ENCODE measurements at regions not wholly inside any gene's neighbourhood (a gene's known extent, or its start where the extent isn't known, plus 50 kb on each side); places are given as distances from the start of the nearest gene placed in this dataset.

- no peak for DNase-seq
Measured at GRCh38 chr17:79520167-79521165, 90.4 kb downstream of the RBFOX3 start.

- no peak for DNase-seq
Measured at GRCh38 chr17:79519601-79520000, 91.2 kb downstream of the RBFOX3 start.

- DNase-seq, result no peak
Measured at GRCh38 chr17:79518585-79519523, 92.0 kb downstream of the RBFOX3 start.

GRCh38 chr17:79517827-79518584 is 92.8 kb downstream of the RBFOX3 start:
- DNase-seq, result no peak

- DNase-seq, result no peak
Measured at GRCh38 chr17:79515646-79516571, 94.9 kb downstream of the RBFOX3 start.

GRCh38 chr17:79515110-79515509 is 95.7 kb downstream of the RBFOX3 start:
- no peak for DNase-seq

- DNase-seq, result no peak
Measured at GRCh38 chr17:79513820-79514535, 96.9 kb downstream of the RBFOX3 start.

GRCh38 chr17:79513206-79513605 is 97.6 kb downstream of the RBFOX3 start:
- no peak for DNase-seq

- DNase-seq, result no peak
Measured at GRCh38 chr17:79511471-79511870, 99.4 kb downstream of the RBFOX3 start.

- no peak for DNase-seq
Measured at GRCh38 chr17:79510071-79510470, 100.8 kb downstream of the RBFOX3 start.

GRCh38 chr17:79509490-79509889 is 101.4 kb downstream of the RBFOX3 start:
- no peak for DNase-seq

GRCh38 chr17:79509008-79509407 is 101.8 kb downstream of the RBFOX3 start:
- DNase-seq, result no peak

- DNase-seq, result no peak
Measured at GRCh38 chr17:79508291-79508716, 102.5 kb downstream of the RBFOX3 start.

GRCh38 chr17:79506955-79507354 is 103.9 kb downstream of the RBFOX3 start:
- DNase-seq, result no peak

- DNase-seq, result no peak
Measured at GRCh38 chr17:79506150-79506870, 104.5 kb downstream of the RBFOX3 start.

- no peak for DNase-seq
Measured at GRCh38 chr17:79505199-79505598, 105.7 kb downstream of the RBFOX3 start.

- DNase-seq, result no peak
Measured at GRCh38 chr17:79504181-79504605, 106.7 kb downstream of the RBFOX3 start.

- DNase-seq, result no peak
Measured at GRCh38 chr17:79503126-79503839, 107.6 kb downstream of the RBFOX3 start.

- DNase-seq, result no peak
Measured at GRCh38 chr17:79501910-79502309, 108.9 kb downstream of the RBFOX3 start.

Data from NCI-H774 (cell line).